ENCODE measurements at regions not wholly inside any gene's neighbourhood (a gene's known extent, or its start where the extent isn't known, plus 50 kb on each side); places are given as distances from the start of the nearest gene placed in this dataset.

DNA sequence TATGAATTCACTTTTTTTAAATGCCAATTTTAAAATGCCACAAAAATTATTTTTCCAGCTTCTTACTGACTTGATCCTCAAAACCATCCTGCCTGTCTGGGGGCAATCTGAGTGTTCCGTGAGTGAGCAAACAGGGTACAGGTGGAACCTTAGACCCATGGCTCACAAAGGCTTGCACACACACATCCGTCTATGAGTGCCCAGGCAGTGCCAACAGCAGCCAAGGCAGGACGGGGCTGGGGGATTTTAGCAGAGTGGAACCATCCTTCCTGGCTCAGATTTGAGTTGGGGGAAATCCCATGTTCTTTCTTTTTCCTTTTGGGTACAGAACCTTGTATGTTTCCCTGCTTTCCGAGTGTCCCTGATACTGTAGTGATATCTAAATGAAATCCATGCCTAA, 377.7 kb upstream of the MGMT start:
- TF ChIP-seq, protein P1, sequence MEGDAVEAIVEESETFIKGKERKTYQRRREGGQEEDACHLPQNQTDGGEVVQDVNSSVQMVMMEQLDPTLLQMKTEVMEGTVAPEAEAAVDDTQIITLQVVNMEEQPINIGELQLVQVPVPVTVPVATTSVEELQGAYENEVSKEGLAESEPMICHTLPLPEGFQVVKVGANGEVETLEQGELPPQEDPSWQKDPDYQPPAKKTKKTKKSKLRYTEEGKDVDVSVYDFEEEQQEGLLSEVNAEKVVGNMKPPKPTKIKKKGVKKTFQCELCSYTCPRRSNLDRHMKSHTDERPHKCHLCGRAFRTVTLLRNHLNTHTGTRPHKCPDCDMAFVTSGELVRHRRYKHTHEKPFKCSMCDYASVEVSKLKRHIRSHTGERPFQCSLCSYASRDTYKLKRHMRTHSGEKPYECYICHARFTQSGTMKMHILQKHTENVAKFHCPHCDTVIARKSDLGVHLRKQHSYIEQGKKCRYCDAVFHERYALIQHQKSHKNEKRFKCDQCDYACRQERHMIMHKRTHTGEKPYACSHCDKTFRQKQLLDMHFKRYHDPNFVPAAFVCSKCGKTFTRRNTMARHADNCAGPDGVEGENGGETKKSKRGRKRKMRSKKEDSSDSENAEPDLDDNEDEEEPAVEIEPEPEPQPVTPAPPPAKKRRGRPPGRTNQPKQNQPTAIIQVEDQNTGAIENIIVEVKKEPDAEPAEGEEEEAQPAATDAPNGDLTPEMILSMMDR (IDR thresholded peaks at IDR 0.05; ENCODE audit: extremely low read depth, missing control alignments): no peak
- no peak for DNase-seq (ENCODE audit: low spot score)

DNA sequence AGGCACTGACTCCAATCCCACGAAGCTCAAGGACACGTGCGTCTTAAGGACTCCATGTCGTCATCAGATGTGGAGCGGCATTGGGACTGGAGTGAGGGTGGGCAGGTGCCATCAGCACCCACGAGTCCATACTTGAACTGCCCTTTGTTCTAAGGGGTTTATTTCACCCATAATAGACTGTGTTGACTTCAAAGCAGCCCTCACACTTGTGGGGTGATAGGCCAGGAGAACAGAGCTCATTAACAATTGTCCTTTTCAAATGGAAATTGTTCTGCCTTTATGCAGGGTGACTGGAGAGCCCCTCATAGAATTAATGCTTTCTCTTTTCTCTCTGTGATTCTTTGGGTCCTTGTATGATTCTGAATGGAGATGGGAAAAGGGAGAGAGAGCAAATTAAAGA, 376.9 kb upstream of the MGMT start:
- TF ChIP-seq, protein P1 (IDR thresholded peaks at IDR 0.05; ENCODE audit: extremely low read depth, missing control alignments): no peak
- DNase-seq (ENCODE audit: low spot score): no peak

DNA sequence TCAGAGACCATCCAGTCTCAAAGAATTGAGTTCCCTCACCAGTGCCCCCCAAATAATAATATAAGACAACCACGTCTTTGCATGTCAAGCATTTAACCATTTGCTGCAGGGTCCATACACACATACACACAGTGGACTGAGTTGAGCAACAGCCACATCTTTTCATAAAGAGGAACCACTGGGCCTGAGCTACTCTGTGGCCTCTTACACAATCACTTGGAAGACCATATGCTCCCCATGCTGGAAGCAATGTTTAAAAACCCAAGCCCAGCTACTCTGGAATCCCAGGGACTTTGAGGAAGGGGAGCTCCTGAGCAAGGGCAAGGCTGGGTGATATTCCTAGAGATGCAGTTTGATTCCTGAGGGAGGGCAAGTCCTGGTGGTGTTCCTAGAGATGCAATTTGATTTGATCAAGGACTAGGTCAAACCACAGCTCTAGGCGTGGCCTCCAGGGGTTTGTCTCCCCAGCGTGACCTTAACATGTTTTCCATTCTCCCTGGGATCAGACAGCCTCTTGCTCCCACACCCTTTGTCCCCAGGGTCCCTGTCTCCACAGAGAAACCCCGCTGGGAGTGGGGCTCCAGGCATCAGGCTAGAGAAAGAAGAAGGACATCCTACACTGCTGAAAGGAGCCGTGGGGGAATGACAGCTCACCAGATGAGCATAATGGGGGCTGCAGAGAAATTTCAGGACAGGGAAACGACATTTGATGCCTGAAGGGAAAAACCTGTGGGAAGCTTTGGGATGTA, 376.2 kb upstream of the MGMT start:
- TF ChIP-seq, protein P1 (IDR thresholded peaks at IDR 0.05; ENCODE audit: extremely low read depth, missing control alignments): no peak
- no peak for DNase-seq (ENCODE audit: low spot score)

DNA sequence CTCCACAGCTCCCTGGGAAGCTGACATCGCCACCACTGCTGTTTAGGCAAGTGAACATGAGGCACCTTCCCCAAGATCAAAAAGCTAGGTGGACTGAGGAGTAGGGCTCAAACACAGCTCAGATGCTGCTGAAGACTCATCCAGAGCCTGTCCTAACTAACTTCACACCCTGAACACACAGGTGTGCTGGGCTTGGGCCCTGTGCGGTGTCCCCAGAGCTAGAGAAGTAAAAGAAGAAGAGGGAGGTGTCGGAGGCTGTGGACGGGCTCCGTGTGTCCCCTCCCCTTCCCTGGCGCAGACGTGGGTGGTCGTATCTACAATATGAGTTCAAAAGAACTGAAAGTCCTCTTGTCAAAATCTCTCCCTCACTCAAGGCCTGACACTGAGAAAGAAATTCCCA, 373.4 kb upstream of the MGMT start:
- TF ChIP-seq, protein P1 (IDR thresholded peaks at IDR 0.05; ENCODE audit: extremely low read depth, missing control alignments): no peak
- no peak for DNase-seq (ENCODE audit: low spot score)

DNA sequence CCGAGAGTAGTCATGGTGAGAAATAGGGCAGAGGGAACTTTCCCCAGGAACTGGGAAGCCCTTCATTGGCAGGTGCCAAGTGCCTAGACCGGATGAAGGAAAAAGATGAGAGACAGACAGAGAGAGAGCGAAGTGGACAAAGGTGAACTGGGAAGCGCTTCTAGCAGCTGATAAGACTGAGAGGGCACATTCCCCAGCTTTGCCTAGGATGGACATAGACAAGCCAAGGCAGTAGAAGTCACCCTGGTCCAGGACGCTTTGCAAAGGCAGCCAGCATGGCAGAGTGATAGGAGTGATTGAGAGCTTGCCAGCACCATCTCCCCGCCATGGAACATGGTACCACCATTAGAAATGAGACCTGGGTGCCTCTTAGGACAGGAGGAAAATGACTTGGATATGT, 372.8 kb upstream of the MGMT start:
- TF ChIP-seq, protein P1 (IDR thresholded peaks at IDR 0.05; ENCODE audit: extremely low read depth, missing control alignments): no peak

DNA sequence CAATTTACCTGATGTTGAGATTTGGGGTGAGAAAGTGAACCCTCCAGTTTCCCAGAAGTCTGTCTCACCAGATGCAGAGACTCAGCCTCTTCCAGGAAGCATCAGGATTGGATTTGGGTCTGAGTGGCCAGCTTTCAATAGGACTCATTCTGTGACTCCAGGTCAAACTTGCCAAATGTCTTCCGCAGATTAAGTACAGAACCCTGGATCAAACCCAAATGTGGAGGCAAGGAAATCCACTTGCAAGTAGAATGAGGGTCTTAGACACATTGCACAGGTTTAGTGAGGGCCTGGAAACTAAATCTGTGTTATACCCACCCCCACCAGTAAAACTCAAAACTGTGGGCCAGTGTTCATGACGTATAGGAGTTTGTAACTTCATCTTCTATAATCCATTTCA, 372.2 kb upstream of the MGMT start:
- TF ChIP-seq, protein P1 (IDR thresholded peaks at IDR 0.05; ENCODE audit: extremely low read depth, missing control alignments): no peak

More for the DNA sequence above, 372.8 kb upstream of the MGMT start:
- DNase-seq (ENCODE audit: low spot score): no peak

DNA sequence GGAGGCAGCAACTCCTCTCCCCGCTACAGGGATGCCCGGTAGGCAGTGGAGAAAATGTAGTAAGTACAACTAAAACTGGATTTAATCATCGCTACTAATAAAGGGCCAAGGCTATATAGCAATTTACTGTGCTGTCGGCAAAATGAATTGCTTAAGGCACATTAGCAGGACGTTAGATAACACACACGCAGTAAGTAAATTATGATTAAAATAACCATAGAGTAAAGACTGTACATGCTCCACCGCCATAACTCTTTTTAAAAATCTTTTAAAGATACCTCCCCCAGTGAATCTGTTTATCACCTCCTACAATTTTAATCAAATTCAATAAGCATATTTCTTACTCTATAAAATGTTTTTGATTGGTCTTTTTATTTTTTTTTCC, 371.4 kb upstream of the MGMT start:
- no peak for DNase-seq (ENCODE audit: low spot score)
- TF ChIP-seq, protein P1 (IDR thresholded peaks at IDR 0.05; ENCODE audit: extremely low read depth, missing control alignments): no peak

More for the DNA sequence above, 372.2 kb upstream of the MGMT start:
- no peak for DNase-seq (ENCODE audit: low spot score)
